K562 (cell line): ENCODE measurements at regions not wholly inside any gene's neighbourhood (a gene's known extent, or its start where the extent isn't known, plus 50 kb on each side); places are given as distances from the start of the nearest gene placed in this dataset.

Experiments
- ARID1B ChIP-seq: fragments of 450-650 bp; IDR thresholded peaks from 2 replicates; pipeline ENCODE4 v1.6.1; 2016; ENCODE audit warnings: antibody characterized with exemption, mild to moderate bottlenecking, inconsistent platforms
- DMBX1 ChIP-seq: fragments of 250-450 bp; sonication (Bioruptor Pico); IDR thresholded peaks from 2 replicates; pipeline ENCODE4 v1.8.0; 2022; ENCODE audit warnings: inconsistent platforms, mild to moderate bottlenecking, moderate library complexity, borderline replicate concordance
- DPF2 ChIP-seq: fragments of 450-650 bp; IDR thresholded peaks from 2 replicates; pipeline ENCODE4 v1.6.1; 2016
- FOXK2 ChIP-seq, 2 experiments: fragments of 450-650 bp; IDR thresholded peaks in 1 of 2; conservative IDR thresholded peaks in 1 of 2; 2 replicates each; pipeline ENCODE4 v1.6.1; 2016; ENCODE audit warnings: low read depth in 2 of 2, mild to moderate bottlenecking in 1 of 2
- KAT2B ChIP-seq: IDR thresholded peaks from one replicate; pipeline ENCODE4 v1.6.1; 2012; ENCODE audit warnings: low read depth, mild to moderate bottlenecking, control low read depth, inconsistent platforms, low read length, moderate library complexity
- KDM2B ChIP-seq: fragments of 250-450 bp; sonication (Bioruptor Pico); IDR thresholded peaks from 2 replicates; pipeline ENCODE4 v1.8.0; 2021; ENCODE audit warnings: mild to moderate bottlenecking, moderate library complexity
- LEF1 ChIP-seq: fragments of 450-650 bp; IDR thresholded peaks from 2 replicates; pipeline ENCODE4 v1.6.1; 2016; ENCODE audit warnings: mild to moderate bottlenecking
- MEIS2 ChIP-seq: fragments of 450-650 bp; IDR thresholded peaks from 2 replicates; pipeline ENCODE4 v1.6.1; 2014; ENCODE audit warnings: mild to moderate bottlenecking; ENCODE audit not compliant: partially characterized antibody
- MIER1 ChIP-seq: fragments of 450-650 bp; IDR thresholded peaks from 2 replicates; pipeline ENCODE4 v1.6.1; 2016; ENCODE audit warnings: antibody characterized with exemption, mild to moderate bottlenecking, low read depth
- MTA2 ChIP-seq: fragments of 450-650 bp; IDR thresholded peaks from 2 replicates; pipeline ENCODE4 v1.6.1; 2016; ENCODE audit warnings: low read depth
- NBN ChIP-seq: fragments of 450-650 bp; IDR thresholded peaks from 2 replicates; pipeline ENCODE4 v1.6.1; 2016; ENCODE audit warnings: low read depth, mild to moderate bottlenecking
- NCOR1 ChIP-seq: fragments of 450-650 bp; IDR thresholded peaks from 2 replicates; pipeline ENCODE4 v1.6.1; 2016; ENCODE audit warnings: mild to moderate bottlenecking, moderate library complexity
- POLR2AphosphoS5 ChIP-seq: IDR thresholded peaks from 2 replicates; pipeline ENCODE4 v1.6.1; 2011; ENCODE audit warnings: mild to moderate bottlenecking, low read depth, low read length, moderate library complexity; ENCODE audit not compliant: control insufficient read depth, insufficient read depth
- SMARCC2 ChIP-seq: fragments of 450-650 bp; IDR thresholded peaks from 2 replicates; pipeline ENCODE4 v1.6.1; 2017; ENCODE audit warnings: antibody characterized with exemption, moderate library complexity, mild to moderate bottlenecking, low read depth
- SMC3 ChIP-seq: conservative IDR thresholded peaks from 2 replicates; pipeline ENCODE4 v1.6.1; 2011; ENCODE audit warnings: low read depth, low read length, improper control_type of control experiment; ENCODE audit not compliant: insufficient read depth
- STAT5A ChIP-seq: IDR thresholded peaks from 2 replicates; pipeline ENCODE4 v1.6.1; 2012; ENCODE audit warnings: low read length, inconsistent platforms, borderline replicate concordance
- TAL1 ChIP-seq: fragments of 450-650 bp; IDR thresholded peaks from 2 replicates; pipeline ENCODE4 v1.6.1; 2016; ENCODE audit warnings: mild to moderate bottlenecking
- TCF3 ChIP-seq: sonication (generic); formaldehyde crosslinking; IDR thresholded peaks from 2 replicates; pipeline ENCODE4 v1.4.0; 2020; ENCODE audit warnings: mild to moderate bottlenecking, missing genetic modification reagents
- VEZF1 ChIP-seq: fragments of 200-800 bp; sonication (Bioruptor generic); IDR thresholded peaks from 2 replicates; pipeline ENCODE4 v1.6.1; 2017; ENCODE audit warnings: missing genetic modification characterization, missing compliant biosample characterization
- WHSC1 ChIP-seq: IDR thresholded peaks from one replicate; pipeline ENCODE4 v1.6.1; 2012; ENCODE audit warnings: low read length, control low read depth, inconsistent platforms
- ZFP30 ChIP-seq: fragments of 250-450 bp; sonication (Bioruptor Pico); IDR thresholded peaks from 2 replicates; pipeline ENCODE4 v1.8.0; 2022; ENCODE audit warnings: moderate library complexity, mild to moderate bottlenecking, inconsistent platforms, borderline replicate concordance
- ZNF263 ChIP-seq: sonication (generic); formaldehyde crosslinking; IDR thresholded peaks from 2 replicates; pipeline ENCODE4 v1.8.0; 2022; ENCODE audit warnings: mild to moderate bottlenecking, missing genetic modification reagents, borderline replicate concordance
- ZNF316 ChIP-seq: fragments of 450-650 bp; IDR thresholded peaks from 2 replicates; pipeline ENCODE4 v1.6.1; 2016
- TF ChIP-seq, protein P1 (sequence below), 2 experiments: fragments of 450-650 bp in 1 of 2; sonication (generic) in 1 of 2; formaldehyde crosslinking in 1 of 2; IDR thresholded peaks in 1 of 2; conservative IDR thresholded peaks in 1 of 2; 2 replicates each; pipeline versions ENCODE4 v1.6.1 to v1.8.1; 2016 to 2023; ENCODE audit warnings: mild to moderate bottlenecking in 2 of 2, moderate library complexity in 2 of 2, inconsistent platforms in 1 of 2, missing genetic modification reagents in 1 of 2
- TF ChIP-seq, protein P2 (sequence below): IDR thresholded peaks from 2 replicates; pipeline ENCODE4 v1.6.1; 2012; ENCODE audit warnings: low read depth, low read length, improper control_type of control experiment, borderline replicate concordance
- TF ChIP-seq, protein P3 (sequence below): fragments of 450-650 bp; IDR thresholded peaks from 2 replicates; pipeline ENCODE4 v1.6.1; 2017; ENCODE audit warnings: mild to moderate bottlenecking, moderate library complexity

GRCh38 chr6:21971541-21971940 is 325.3 kb downstream of the PRL start (continued):
- TF ChIP-seq FOXK2 (conservative IDR thresholded peaks at IDR 0.05 in 1 of 2, IDR thresholded peaks at IDR 0.05 in 1 of 2; ENCODE audit: low read depth in 2 of 2) (0 out of 4 replicates have a peak, but pooled peaks have one; percentile 16 to 20), MTA2 (peak; percentile 39; the same call in 1 of the 2 replicates), SMC3 (no peak), MEIS2 (peak; percentile 90), KAT2B (no peak), MIER1 (no peak), KDM2B (CRISPR knock-in tag) (no peak), LEF1 (peak; percentile 69), ZNF263 (CRISPR knock-in tag) (no peak), SMARCC2 (peak; percentile 53; the same call in 1 of the 2 replicates), ZNF316 (peak; percentile 32; the same call in 1 of the 2 replicates), VEZF1 (CRISPR knock-in tag) (peak; percentile 63), ZFP30 (CRISPR knock-in tag) (no peak), TCF3 (peak; percentile 76), NBN (0 out of 2 replicates have a peak, but pooled peaks have one; percentile 39), TAL1 (peak; percentile 70), STAT5A (peak; percentile 57), ARID1B (peak; percentile 89), POLR2AphosphoS5 (peak; percentile 70), DMBX1 (CRISPR knock-in tag) (0 out of 2 replicates have a peak, but pooled peaks have one; percentile 49), NCOR1 (peak; percentile 70), DPF2 (peak; percentile 82), WHSC1 (no peak)
- TF ChIP-seq, protein P1, sequence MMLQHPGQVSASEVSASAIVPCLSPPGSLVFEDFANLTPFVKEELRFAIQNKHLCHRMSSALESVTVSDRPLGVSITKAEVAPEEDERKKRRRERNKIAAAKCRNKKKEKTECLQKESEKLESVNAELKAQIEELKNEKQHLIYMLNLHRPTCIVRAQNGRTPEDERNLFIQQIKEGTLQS (IDR thresholded peaks at IDR 0.05) = peak; percentile 41; the same call in 1 of the 2 replicates
- TF ChIP-seq, protein P1 (CRISPR knock-in tag; conservative IDR thresholded peaks at IDR 0.05) = no peak
- TF ChIP-seq, protein P2, sequence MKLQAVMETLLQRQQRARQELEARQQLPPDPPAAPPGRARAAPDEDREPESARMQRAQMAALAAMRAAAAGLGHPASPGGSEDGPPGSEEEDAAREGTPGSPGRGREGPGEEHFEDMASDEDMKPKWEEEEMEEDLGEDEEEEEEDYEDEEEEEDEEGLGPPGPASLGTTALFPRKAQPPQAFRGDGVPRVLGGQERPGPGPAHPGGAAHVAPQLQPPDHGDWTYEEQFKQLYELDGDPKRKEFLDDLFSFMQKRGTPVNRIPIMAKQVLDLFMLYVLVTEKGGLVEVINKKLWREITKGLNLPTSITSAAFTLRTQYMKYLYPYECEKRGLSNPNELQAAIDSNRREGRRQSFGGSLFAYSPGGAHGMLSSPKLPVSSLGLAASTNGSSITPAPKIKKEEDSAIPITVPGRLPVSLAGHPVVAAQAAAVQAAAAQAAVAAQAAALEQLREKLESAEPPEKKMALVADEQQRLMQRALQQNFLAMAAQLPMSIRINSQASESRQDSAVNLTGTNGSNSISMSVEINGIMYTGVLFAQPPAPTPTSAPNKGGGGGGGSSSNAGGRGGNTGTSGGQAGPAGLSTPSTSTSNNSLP = 0 out of 2 replicates have a peak, but pooled peaks have one; percentile 63
- TF ChIP-seq, protein P3, sequence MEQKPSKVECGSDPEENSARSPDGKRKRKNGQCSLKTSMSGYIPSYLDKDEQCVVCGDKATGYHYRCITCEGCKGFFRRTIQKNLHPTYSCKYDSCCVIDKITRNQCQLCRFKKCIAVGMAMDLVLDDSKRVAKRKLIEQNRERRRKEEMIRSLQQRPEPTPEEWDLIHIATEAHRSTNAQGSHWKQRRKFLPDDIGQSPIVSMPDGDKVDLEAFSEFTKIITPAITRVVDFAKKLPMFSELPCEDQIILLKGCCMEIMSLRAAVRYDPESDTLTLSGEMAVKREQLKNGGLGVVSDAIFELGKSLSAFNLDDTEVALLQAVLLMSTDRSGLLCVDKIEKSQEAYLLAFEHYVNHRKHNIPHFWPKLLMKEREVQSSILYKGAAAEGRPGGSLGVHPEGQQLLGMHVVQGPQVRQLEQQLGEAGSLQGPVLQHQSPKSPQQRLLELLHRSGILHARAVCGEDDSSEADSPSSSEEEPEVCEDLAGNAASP = no peak
